ENCODE measurements at regions not wholly inside any gene's neighbourhood (a gene's known extent, or its start where the extent isn't known, plus 50 kb on each side); places are given as distances from the start of the nearest gene placed in this dataset.

DNA sequence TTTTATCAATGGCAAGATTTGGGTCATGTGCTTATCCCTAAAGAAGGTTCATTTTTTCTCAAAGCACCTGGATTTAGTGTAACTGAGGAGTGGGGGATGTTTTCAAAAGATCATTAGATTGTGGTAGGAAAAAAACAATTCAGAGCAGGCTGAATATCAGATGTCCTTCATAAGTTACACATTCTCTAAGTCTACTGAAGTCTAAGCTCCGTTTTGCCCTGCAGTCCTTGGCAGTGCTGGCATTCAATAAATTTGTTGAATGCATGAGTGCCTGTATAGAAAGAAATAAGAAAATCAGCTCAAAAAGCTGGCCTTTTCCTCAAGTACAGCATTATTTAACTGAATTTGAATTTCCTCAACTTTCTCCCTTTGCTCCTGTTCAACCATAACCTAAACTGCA, 819.0 kb upstream of the GRM7 start (continued):
- TF ChIP-seq CSDE1 (IDR thresholded peaks at IDR 0.05) (no peak), ZNF316 (IDR thresholded peaks at IDR 0.05) (no peak), NCOA4 (IDR thresholded peaks at IDR 0.05; ENCODE audit: partially characterized antibody) (no peak), ZBTB17 (CRISPR knock-in tag; IDR thresholded peaks at IDR 0.05) (no peak), FOXP1 (CRISPR knock-in tag; IDR thresholded peaks at IDR 0.05) (no peak), MED1 (CRISPR knock-in tag; IDR thresholded peaks at IDR 0.05; ENCODE audit: borderline replicate concordance) (no peak), BRF2 (IDR thresholded peaks at IDR 0.05; ENCODE audit: borderline replicate concordance, insufficient read depth, insufficient read length) (no peak), NCOR1 (IDR thresholded peaks at IDR 0.05) (no peak), MEF2D (tag; conservative IDR thresholded peaks at IDR 0.05; ENCODE audit: low read depth) (no peak)

DNA sequence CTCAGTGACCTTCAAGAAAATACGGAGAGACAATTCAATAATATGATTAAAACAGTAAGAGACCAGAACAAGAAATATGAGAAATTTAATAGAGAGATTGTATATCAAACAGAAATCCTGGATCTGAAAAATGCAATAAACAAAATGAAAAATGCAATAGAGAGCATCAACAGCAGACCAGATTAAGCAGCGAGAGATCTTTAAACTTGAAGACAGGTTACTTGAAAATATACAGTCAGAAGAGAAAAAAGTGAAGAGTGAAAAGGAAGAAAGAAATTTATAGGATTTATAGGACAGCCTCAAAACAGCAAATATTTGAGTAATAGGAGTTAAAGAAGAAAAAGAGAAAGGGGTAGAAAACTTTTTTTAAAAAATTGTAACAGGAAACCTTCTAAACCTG, 813.9 kb upstream of the GRM7 start:
- DNase-seq (ENCODE audit: extremely low read depth in 1 of 4, low spot score in 3 of 4) (no peak), ATAC-seq (no peak), FAIRE-seq (no peak)
- Histone ChIP-seq H3K27me3 (ENCODE audit: control insufficient read depth in 2 of 2, insufficient read depth in 2 of 2, low read length in 2 of 2) (no peaks in the 10 kb centered on the region), H3K27ac (ENCODE audit: extremely low read depth, low read depth, low read length) (no peak overlapping the region), H3K9me3 (replicated peaks; ENCODE audit: control insufficient read depth, insufficient read depth, low read depth, low read length) (no peaks in the 10 kb centered on the region), H3K9ac (ENCODE audit: insufficient read depth in 1 of 2, low read depth in 2 of 2, low read length in 2 of 2) (no peak overlapping the region), H3K36me3 (ENCODE audit: control insufficient read depth, insufficient read depth, low read length) (no peaks in the 10 kb centered on the region), H3K4me2 (ENCODE audit: insufficient read depth, low read length) (no peak overlapping the region), H3K4me3 (no peak overlapping the region), H4K20me1 (replicated peaks; ENCODE audit: control insufficient read depth, insufficient read depth, low read length) (no peaks in the 10 kb centered on the region), H3K79me2 (ENCODE audit: control insufficient read depth, insufficient read depth, low read length) (no peaks in the 10 kb centered on the region), H2AFZ (ENCODE audit: low read depth, low read length) (no peak overlapping the region), H3K4me1 (replicated peaks in 1 of 2; ENCODE audit: control insufficient read depth in 2 of 2, insufficient read depth in 2 of 2, low read length in 2 of 2) (no peaks in the 10 kb centered on the region), H3K9me1 (ENCODE audit: control insufficient read depth, insufficient read depth, low read length) (no peaks in the 10 kb centered on the region)
- POLR2A ChIA-PET = no interaction called here
- BruUV-seq (replicated peaks) = no TSS peak
- peak; percentile 57; the same call in 1 of the 2 replicates for TF ChIP-seq TRIM28 (IDR thresholded peaks at IDR 0.05)
- TF ChIP-seq, protein P1, sequence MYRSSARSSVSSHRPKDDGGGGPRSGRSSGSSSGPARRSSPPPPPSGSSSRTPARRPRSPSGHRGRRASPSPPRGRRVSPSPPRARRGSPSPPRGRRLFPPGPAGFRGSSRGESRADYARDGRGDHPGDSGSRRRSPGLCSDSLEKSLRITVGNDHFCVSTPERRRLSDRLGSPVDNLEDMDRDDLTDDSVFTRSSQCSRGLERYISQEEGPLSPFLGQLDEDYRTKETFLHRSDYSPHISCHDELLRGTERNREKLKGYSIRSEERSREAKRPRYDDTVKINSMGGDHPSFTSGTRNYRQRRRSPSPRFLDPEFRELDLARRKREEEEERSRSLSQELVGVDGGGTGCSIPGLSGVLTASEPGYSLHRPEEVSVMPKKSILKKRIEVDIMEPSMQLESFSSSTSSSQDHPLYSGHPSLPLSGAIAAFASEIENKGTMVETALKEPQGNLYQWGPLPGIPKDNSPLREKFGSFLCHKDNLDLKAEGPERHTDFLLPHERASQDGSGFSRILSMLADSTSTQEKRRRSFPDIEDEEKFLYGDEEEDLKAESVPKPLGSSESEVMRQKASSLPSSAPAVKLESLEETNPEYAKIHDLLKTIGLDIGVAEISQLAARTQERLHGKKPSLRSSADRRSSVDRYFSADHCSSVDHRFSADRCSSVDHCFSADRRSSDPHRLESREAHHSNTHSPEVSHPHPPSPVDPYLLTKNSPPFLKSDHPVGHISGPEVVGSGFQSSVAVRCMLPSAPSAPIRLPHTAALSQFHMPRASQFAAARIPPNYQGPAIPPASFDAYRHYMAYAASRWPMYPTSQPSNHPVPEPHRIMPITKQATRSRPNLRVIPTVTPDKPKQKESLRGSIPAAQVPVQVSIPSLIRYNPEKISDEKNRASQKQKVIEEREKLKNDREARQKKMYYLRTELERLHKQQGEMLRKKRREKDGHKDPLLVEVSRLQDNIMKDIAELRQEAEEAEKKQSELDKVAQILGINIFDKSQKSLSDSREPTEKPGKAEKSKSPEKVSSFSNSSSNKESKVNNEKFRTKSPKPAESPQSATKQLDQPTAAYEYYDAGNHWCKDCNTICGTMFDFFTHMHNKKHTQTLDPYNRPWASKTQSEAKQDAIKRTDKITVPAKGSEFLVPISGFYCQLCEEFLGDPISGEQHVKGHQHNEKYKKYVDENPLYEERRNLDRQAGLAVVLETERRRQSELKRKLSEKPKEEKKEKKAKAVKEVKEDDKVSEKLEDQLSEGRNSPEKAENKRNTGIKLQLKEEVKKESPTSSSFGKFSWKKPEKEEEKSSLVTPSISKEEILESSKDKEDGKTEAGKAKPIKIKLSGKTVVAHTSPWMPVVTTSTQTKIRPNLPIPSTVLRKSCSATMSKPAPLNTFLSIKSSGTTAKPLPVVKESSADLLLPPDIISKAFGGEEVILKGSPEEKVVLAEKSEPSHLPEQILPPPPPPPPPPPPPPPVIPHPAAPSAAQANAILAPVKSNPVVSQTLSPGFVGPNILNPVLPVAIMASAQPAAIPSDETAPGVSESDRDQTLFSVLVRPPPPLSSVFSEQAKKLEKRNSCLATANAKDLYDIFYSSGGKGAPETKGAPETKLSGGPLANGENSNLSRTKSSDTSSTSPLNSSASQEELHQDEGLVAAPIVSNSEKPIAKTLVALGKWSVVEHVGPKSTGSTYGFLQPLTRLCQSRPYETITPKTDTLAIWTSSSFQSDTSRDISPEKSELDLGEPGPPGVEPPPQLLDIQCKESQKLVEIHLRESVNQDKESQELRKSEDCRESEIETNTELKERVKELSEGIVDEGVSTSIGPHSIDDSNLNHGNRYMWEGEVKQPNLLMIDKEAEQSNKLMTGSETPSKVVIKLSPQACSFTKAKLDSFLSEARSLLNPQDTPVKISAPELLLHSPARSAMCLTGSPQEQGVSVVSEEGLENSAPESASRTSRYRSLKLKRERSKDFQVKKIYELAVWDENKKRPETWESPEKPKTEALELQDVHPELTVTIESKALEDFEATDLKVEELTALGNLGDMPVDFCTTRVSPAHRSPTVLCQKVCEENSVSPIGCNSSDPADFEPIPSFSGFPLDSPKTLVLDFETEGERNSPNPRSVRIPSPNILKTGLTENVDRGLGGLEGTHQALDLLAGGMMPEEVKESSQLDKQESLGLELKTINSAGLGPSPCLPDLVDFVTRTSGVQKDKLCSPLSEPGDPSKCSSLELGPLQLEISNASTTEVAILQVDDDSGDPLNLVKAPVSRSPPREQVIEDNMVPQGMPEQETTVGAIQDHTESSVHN (IDR thresholded peaks at IDR 0.05; ENCODE audit: borderline replicate concordance in 1 of 2, low read depth in 1 of 2) = no peak
- 0 out of 2 replicates have a peak, but pooled peaks have one; percentile 55 for TF ChIP-seq HLTF (IDR thresholded peaks at IDR 0.05)
- in situ Hi-C loops (cut with MboI) = no loop called here
- intact Hi-C loops (cut with micrococcal nuclease) = no loop called here
- CTCF ChIA-PET (ENCODE audit: low intra/inter-chr PET ratio) = no interaction called here
- 0% methylated on average over 2 of the region's 2 CpGs for WGBS (ENCODE audit: insufficient coverage, low coverage, missing lambda C conversion rate)
